ENCODE measurements at regions not wholly inside any gene's neighbourhood (a gene's known extent, or its start where the extent isn't known, plus 50 kb on each side); places are given as distances from the start of the nearest gene placed in this dataset.

GRCh38 chr12:66062290-66062625 is 68.3 kb downstream of the LLPH start:
- Histone ChIP-seq H3K9me3 (ENCODE audit: control insufficient read depth, low read depth, low read length) (no peaks in the 10 kb centered on the region), H2AK5ac (ENCODE audit: insufficient read length, low read length) (no peak overlapping the region), H3K4me1 (ENCODE audit: insufficient read depth, low read length) (peaks cover 5% of the 10 kb centered on the region; the same call in 1 of the 2 replicates), H3K79me2 (ENCODE audit: insufficient read depth, low read length) (no peaks in the 10 kb centered on the region), H3K14ac (ENCODE audit: insufficient read depth, low read length) (no peak overlapping the region), H4K20me1 (ENCODE audit: control insufficient read depth, insufficient read depth, insufficient read length) (no peaks in the 10 kb centered on the region), H2BK12ac (ENCODE audit: insufficient read length, low read depth, low read length) (no peak overlapping the region), H3K23ac (ENCODE audit: insufficient read length, low read depth, low read length) (no peak overlapping the region), H3K4ac (ENCODE audit: low read depth, low read length) (no peak overlapping the region), H2AFZ (ENCODE audit: low read length) (no peak overlapping the region), H3T11ph (ENCODE audit: low read length) (no peak overlapping the region), H2BK20ac (ENCODE audit: low read depth, low read length, poor library complexity, severe bottlenecking) (no peak overlapping the region), H3K79me1 (ENCODE audit: insufficient read depth, low read depth, low read length, poor library complexity, severe bottlenecking) (no peaks in the 10 kb centered on the region), H4K91ac (ENCODE audit: insufficient read length, low read depth, low read length) (no peak overlapping the region), H3K4me2 (ENCODE audit: insufficient read depth, insufficient read length, low read length) (peak overlapping the region; percentile 67), H4K8ac (replicated peaks; ENCODE audit: insufficient read length, low read depth, low read length) (no peak overlapping the region), H3K9ac (ENCODE audit: extremely low read depth, insufficient read length, low read length) (no peak overlapping the region), H2BK15ac (ENCODE audit: low read depth, low read length) (no peak overlapping the region), H2BK120ac (ENCODE audit: low read depth, low read length, poor library complexity, severe bottlenecking) (no peak overlapping the region), H3K27me3 (ENCODE audit: insufficient read depth, low read length) (no peaks in the 10 kb centered on the region), H4K5ac (ENCODE audit: insufficient read length, low read depth, low read length) (no peak overlapping the region), H3K23me2 (ENCODE audit: insufficient read length, low read depth, low read length, poor library complexity, severe bottlenecking) (no peaks in the 10 kb centered on the region), H3K56ac (ENCODE audit: insufficient read length, low read depth, low read length) (no peak overlapping the region), H3K27ac (ENCODE audit: insufficient read length, low read depth, low read length) (no peak overlapping the region), H3K18ac (ENCODE audit: insufficient read length, low read depth, low read length) (no peak overlapping the region), H2BK5ac (ENCODE audit: insufficient read length, low read length) (no peak overlapping the region)
- WGBS (ENCODE audit: extremely low coverage, insufficient read length, low lambda C conversion rate) = no CpG with 5 or more reads among the region's 3 CpGs
- Mint-ChIP-seq H3K4me3 (peak overlapping the region in 1 of 2 experiments; percentile 66; a peak in 2 of 5 replicates), H3K4me1 (peaks cover 37 to 48% of the 10 kb centered on the region in 2 experiments), H3K9me3 (no peaks in the 10 kb centered on the region), H3K27me3 (ENCODE audit: low read depth) (no peaks in the 10 kb centered on the region), H3K36me3 (ENCODE audit: insufficient read depth in 1 of 3, low read depth in 3 of 3) (no peaks in the 10 kb centered on the region), H3K27ac (peak overlapping the region in 1 of 3 experiments; percentile 96; a peak in 3 of 7 replicates)
- DNase-seq = no peak
- TF ChIP-seq, protein P1, sequence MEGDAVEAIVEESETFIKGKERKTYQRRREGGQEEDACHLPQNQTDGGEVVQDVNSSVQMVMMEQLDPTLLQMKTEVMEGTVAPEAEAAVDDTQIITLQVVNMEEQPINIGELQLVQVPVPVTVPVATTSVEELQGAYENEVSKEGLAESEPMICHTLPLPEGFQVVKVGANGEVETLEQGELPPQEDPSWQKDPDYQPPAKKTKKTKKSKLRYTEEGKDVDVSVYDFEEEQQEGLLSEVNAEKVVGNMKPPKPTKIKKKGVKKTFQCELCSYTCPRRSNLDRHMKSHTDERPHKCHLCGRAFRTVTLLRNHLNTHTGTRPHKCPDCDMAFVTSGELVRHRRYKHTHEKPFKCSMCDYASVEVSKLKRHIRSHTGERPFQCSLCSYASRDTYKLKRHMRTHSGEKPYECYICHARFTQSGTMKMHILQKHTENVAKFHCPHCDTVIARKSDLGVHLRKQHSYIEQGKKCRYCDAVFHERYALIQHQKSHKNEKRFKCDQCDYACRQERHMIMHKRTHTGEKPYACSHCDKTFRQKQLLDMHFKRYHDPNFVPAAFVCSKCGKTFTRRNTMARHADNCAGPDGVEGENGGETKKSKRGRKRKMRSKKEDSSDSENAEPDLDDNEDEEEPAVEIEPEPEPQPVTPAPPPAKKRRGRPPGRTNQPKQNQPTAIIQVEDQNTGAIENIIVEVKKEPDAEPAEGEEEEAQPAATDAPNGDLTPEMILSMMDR (conservative IDR thresholded peaks at IDR 0.05) = no peak

All from H9 (cell line).